ENCODE measurements at regions not wholly inside any gene's neighbourhood (a gene's known extent, or its start where the extent isn't known, plus 50 kb on each side); places are given as distances from the start of the nearest gene placed in this dataset.

- H3K4me3 ChIP-seq (ENCODE audit: low read depth, low read length, poor library complexity, severe bottlenecking): no peak overlapping the region
- no peaks in the 10 kb centered on the region for H3K27me3 ChIP-seq (replicated peaks; ENCODE audit: insufficient read depth, low read depth, low read length, poor library complexity)
- POLR2A ChIA-PET (ENCODE audit: low non-redundant PET): no interaction called here
- H3K9me3 ChIP-seq (ENCODE audit: low read depth, low read length, poor library complexity, severe bottlenecking): no peaks in the 10 kb centered on the region
- intact Hi-C loops (cut with micrococcal nuclease; ENCODE audit: unreplicated experiment): no loop called here
- peaks cover 26% of the 10 kb centered on the region for H3K4me1 ChIP-seq (ENCODE audit: insufficient read depth, low read length, poor library complexity, severe bottlenecking)
- CTCF ChIA-PET: no interaction called here
- H3K27ac ChIP-seq (ENCODE audit: low read depth, low read length, poor library complexity, severe bottlenecking): no peak overlapping the region
- BruUV-seq (replicated peaks): no TSS peak
- no peak for TF ChIP-seq EZH2 (IDR thresholded peaks at IDR 0.05; ENCODE audit: borderline replicate concordance, low read depth, low read length, poor library complexity, severe bottlenecking)
- TF ChIP-seq CTCF (conservative IDR thresholded peaks at IDR 0.05; ENCODE audit: low read depth, low read length): no peak
- H3K36me3 ChIP-seq (ENCODE audit: insufficient read depth, low read length, poor library complexity, severe bottlenecking): no peaks in the 10 kb centered on the region
- DNase-seq (ENCODE audit: low spot score): no peak
Measured at GRCh38 chr15:70187331-70187730, 89.6 kb upstream of the TLE3 start.

GRCh38 chr15:70186152-70186551 is 88.4 kb upstream of the TLE3 start:
- Histone ChIP-seq H3K4me1 (ENCODE audit: insufficient read depth, low read length, poor library complexity, severe bottlenecking) (peaks cover 35% of the 10 kb centered on the region), H3K27ac (ENCODE audit: low read depth, low read length, poor library complexity, severe bottlenecking) (peak overlapping the region; percentile 40), H3K9me3 (ENCODE audit: low read depth, low read length, poor library complexity, severe bottlenecking) (no peaks in the 10 kb centered on the region), H3K4me3 (ENCODE audit: low read depth, low read length, poor library complexity, severe bottlenecking) (no peak overlapping the region), H3K36me3 (ENCODE audit: insufficient read depth, low read length, poor library complexity, severe bottlenecking) (no peaks in the 10 kb centered on the region), H3K27me3 (replicated peaks; ENCODE audit: insufficient read depth, low read depth, low read length, poor library complexity) (no peaks in the 10 kb centered on the region)
- TF ChIP-seq EZH2 (IDR thresholded peaks at IDR 0.05; ENCODE audit: borderline replicate concordance, low read depth, low read length, poor library complexity, severe bottlenecking) (no peak), CTCF (conservative IDR thresholded peaks at IDR 0.05; ENCODE audit: low read depth, low read length) (no peak)
- intact Hi-C loops (cut with micrococcal nuclease; ENCODE audit: unreplicated experiment): no loop called here
- peak; percentile 68 for DNase-seq (ENCODE audit: low spot score)
- ChIA-PET CTCF (no interaction called here), POLR2A (ENCODE audit: low non-redundant PET) (no interaction called here)
- no TSS peak for BruUV-seq (replicated peaks)

- Histone ChIP-seq H3K27me3 (replicated peaks; ENCODE audit: insufficient read depth, low read depth, low read length, poor library complexity) (no peaks in the 10 kb centered on the region), H3K4me1 (ENCODE audit: insufficient read depth, low read length, poor library complexity, severe bottlenecking) (peaks cover 42% of the 10 kb centered on the region), H3K4me3 (ENCODE audit: low read depth, low read length, poor library complexity, severe bottlenecking) (no peak overlapping the region), H3K27ac (ENCODE audit: low read depth, low read length, poor library complexity, severe bottlenecking) (peak overlapping the region; percentile 40), H3K36me3 (ENCODE audit: insufficient read depth, low read length, poor library complexity, severe bottlenecking) (no peaks in the 10 kb centered on the region), H3K9me3 (ENCODE audit: low read depth, low read length, poor library complexity, severe bottlenecking) (no peaks in the 10 kb centered on the region)
- TF ChIP-seq EZH2 (IDR thresholded peaks at IDR 0.05; ENCODE audit: borderline replicate concordance, low read depth, low read length, poor library complexity, severe bottlenecking) (no peak), CTCF (conservative IDR thresholded peaks at IDR 0.05; ENCODE audit: low read depth, low read length) (no peak)
- BruUV-seq (replicated peaks): no TSS peak
- DNase-seq (ENCODE audit: low spot score): peak; percentile 46
- intact Hi-C loops (cut with micrococcal nuclease; ENCODE audit: unreplicated experiment): no loop called here
- ChIA-PET POLR2A (ENCODE audit: low non-redundant PET) (no interaction called here), CTCF (interaction anchor here (0.6 kb wide), 1 partner anchor 88 kb away, joined by 4 read pairs; no protein-coding TSS in a partner anchor)
Measured at GRCh38 chr15:70185251-70185711, 87.6 kb upstream of the TLE3 start.

All from A673 (cell line).